Myocyte (in vitro differentiated cells): ENCODE measurements at regions not wholly inside any gene's neighbourhood (a gene's known extent, or its start where the extent isn't known, plus 50 kb on each side); places are given as distances from the start of the nearest gene placed in this dataset.
A peak's percentile ranks its signal among the peaks of the same experiment; 100 is the strongest.

Source experiments
- DNase-seq: peaks from one replicate; pipeline ENCODE4 v3.0.0-alpha.2; 2012; ENCODE audit warnings: low read depth

DNA sequence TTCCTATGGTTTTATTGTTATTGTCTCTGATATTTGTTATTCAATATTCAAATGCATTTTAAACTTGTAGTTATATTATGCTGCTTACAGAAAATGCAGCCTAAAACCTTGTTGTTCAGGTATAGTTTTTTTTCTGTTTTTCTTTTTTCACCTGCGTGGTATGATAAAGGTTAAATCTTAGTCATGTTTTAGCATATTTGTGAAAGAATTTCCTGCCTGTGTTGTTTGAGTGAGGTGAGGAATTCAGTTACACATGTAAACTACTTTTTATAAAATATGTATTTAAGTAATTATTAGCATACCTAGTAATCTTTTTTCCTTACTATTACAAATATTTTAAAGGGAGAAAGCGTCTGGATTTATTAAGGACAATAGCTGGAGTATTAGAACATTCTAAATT, 90.0 kb upstream of the NAALADL2 start:
- DNase-seq, result no peak

- DNase-seq, result peak; percentile 11
These were observed 83.5 kb upstream of the NAALADL2 start for GRCh38 chr3:174775603-174776002.

- no peak for DNase-seq
These were observed 83.0 kb upstream of the NAALADL2 start for GRCh38 chr3:174776123-174776522.

DNA sequence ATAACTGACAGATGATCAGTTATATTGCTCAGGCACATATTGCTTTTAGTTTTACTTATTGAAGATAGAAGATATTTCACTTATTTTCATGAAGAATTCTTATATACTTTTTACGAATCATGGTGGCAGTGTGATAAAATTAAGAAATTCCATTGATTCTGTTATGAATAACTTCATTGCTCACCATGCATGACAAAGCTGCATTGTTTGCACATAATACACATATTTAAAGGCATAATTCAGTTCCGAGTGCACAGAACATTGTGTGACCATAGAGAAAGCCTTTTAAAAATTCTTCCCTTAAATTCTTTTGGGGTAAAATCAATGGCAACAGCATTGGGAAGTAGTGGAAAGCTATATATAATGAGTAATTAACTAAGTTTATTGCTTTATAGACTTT, 82.5 kb upstream of the NAALADL2 start:
- no peak for DNase-seq

GRCh38 chr3:174777813-174778212, 81.3 kb upstream of the NAALADL2 start:
- no peak for DNase-seq

GRCh38 chr3:174783502-174783901, 75.6 kb upstream of the NAALADL2 start:
- DNase-seq, result no peak

GRCh38 chr3:174784206-174784934, 74.8 kb upstream of the NAALADL2 start:
- DNase-seq, result no peak

DNA sequence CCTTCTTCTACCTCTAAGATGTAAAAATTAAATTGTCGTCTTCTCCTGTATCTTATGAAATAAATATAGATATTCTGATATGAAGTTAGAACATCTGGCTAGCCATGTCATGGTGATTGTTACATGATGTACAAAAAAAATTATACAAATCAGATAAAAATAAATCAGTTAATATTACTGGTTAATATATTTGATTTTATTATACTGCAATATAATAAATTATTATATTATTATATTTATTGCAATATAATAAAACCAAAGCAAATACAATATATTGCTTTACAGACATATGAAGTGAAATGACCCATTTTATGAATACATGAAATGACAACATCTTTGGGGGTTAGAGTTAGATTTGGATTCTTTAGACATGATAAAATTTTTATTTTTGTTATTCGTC, 72.3 kb upstream of the NAALADL2 start:
- no peak for DNase-seq

GRCh38 chr3:174791161-174791560, 68.0 kb upstream of the NAALADL2 start:
- no peak for DNase-seq

DNA sequence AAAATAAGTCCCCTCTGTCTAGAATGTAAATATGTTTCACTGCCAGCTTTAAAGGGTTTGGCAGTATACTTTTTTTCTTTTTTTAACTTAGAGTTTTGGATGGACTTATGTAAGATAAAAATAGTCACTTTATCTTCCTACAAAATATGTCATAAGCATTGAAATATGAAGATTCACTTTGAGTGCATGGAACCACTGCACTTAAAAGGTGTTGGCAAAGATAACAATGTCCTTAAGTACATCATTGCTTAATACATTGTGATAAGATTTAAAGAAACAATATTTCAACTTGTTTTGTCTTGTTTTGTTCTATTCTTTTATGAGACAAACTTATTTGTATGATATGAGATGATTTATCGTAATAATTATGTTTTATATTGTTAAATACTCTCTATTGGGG, 66.3 kb upstream of the NAALADL2 start:
- DNase-seq, result no peak
